Right cardiac atrium (tissue), 5 donors: ENCODE measurements at regions not wholly inside any gene's neighbourhood (a gene's known extent, or its start where the extent isn't known, plus 50 kb on each side); places are given as distances from the start of the nearest gene placed in this dataset.
A peak's percentile ranks its signal among the peaks of the same experiment; 100 is the strongest.
"Not testable (repeated sequence)": the region's sequence is repeated elsewhere in the genome, so short reads cannot be mapped to it uniquely, and the experiment has no call there.

Experiments
- ATAC-seq, 2 donors: fragments of 200-7000 bp; cut with Tn5 transposase; one replicate each; pipeline versions ENCODE4 v1.8.0 to v1.9.1; 2020; ENCODE audit warnings: moderate library complexity in 2 of 2, mild to moderate bottlenecking in 1 of 2
- DNase-seq, 3 donors: peaks; one replicate each; pipeline ENCODE4 v3.0.0-alpha.2; 2020
- H3K27ac ChIP-seq: one replicate; pipeline ENCODE4 v1.5.1; 2013; ENCODE audit warnings: mild to moderate bottlenecking, low read length, control low read depth, moderate library complexity
- H3K27me3 ChIP-seq: one replicate; pipeline ENCODE4 v1.6.1; 2013; ENCODE audit not compliant: control insufficient read depth, insufficient read depth
- H3K4me1 ChIP-seq: one replicate; pipeline ENCODE4 v1.6.1; 2013; ENCODE audit warnings: low read length; ENCODE audit not compliant: control insufficient read depth, insufficient read depth
- H3K4me3 ChIP-seq: one replicate; pipeline ENCODE4 v1.5.1; 2013; ENCODE audit warnings: low read length, control low read depth
- H3K9me3 ChIP-seq: one replicate; pipeline ENCODE4 v1.6.1; 2013; ENCODE audit warnings: low read length; ENCODE audit not compliant: control insufficient read depth
- WGBS: extraction: QIAGEN DNeasy Blood & Tissue Kit; methylation state at CpG from one replicate; pipeline ENCODE4 v1.1.7; 2013; 5-methylcytosine and 5-hydroxymethylcytosine counted together
- intact Hi-C, 4 donors: fragments of 100-400 bp; cut with DNase I; formaldehyde crosslinking; loops; one replicate each; pipeline versions ENCODE4 v1.11.0 to v1.14.0; 2022 to 2023
- donor health status: healthy with polysubstance abuse.
- donor health status: DM: no; HTN: yes; CAD: no.
- donor health status: DM: no; HTN: no; CAD: no.
- donor health status: DM: no; HTN: yes; CAD: no; lungs with severe emphysema.
- donor health status: DM: yes; HTN: yes; CAD: no.

- Histone ChIP-seq H3K27me3 (no peaks in the 10 kb centered on the region), H3K4me1 (no peaks in the 10 kb centered on the region), H3K9me3 (no peaks in the 10 kb centered on the region), H3K27ac (no peak overlapping the region), H3K4me3 (no peak overlapping the region)
- DNase-seq (no peak), ATAC-seq (no peak)
- intact Hi-C loops = no loop called here
- WGBS = 63% methylated on average over 7 of the region's 7 CpGs
Measured at GRCh38 chr11:45382133-45382878, 96.2 kb upstream of the SYT13 start.

DNA sequence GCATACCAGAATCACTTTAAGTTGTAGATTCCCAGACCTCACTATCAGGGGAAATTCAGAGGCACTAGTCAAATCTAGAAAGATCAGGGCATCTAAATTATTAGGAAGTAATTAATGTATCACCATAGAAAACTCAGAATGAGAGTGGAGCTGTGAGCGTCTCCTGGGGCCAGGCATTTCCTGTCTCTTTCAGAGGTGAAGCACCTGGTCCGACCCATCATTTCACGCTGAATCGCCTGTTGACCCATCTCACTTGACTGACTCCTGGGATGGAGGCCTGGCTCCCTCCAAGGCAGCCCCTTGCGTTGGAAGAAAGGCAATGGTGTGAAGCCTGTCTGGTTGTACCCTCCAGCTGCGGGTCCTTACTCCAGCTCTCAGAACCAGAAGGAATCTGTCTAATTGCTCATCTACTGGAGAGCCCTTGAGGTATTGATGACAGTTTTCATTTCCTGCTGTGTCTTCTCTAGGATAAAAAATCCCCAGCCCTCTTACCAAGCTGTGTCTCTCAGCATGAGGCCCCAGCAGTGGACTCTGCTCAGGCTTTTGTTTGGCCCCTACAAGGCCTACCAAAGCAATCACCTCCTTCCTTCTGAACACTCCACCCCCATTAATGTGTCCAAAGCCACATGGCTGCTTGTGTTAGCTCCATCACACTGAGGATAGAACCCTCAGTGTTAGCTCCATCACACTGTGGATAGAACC is 93.2 kb upstream of the SYT13 start:
- intact Hi-C loops = loop anchor here in 2 of 4 donors (10.0 kb wide), 2 partner anchors 275 to 395 kb away; no protein-coding TSS in a partner anchor
- DNase-seq = no peak
- 93% methylated on average over 6 of the region's 6 CpGs for WGBS
- no peaks in the 10 kb centered on the region for H3K4me1 ChIP-seq
- H3K27ac ChIP-seq = no peak overlapping the region
- H3K9me3 ChIP-seq = no peaks in the 10 kb centered on the region
- no peak for ATAC-seq
- no peaks in the 10 kb centered on the region for H3K27me3 ChIP-seq
- no peak overlapping the region for H3K4me3 ChIP-seq

DNA sequence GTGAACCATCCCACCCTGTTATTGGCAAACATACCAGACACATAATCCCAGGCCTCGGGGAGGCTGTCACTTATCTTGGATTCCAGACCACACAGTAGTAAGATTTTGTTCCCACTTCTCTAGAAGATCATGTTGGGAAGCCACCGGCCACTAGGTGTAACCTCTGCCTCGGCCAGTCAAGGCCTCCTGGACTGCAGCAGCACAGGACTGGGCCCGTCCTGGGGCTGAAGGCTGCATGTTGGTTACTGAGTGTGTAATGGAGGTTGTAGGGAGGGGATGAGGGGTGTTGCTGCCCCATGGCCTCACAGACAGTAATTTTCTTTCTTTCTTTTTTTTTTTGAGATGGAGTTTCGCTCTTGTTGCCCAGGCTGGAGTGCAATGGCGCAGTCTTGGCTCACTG is 92.4 kb upstream of the SYT13 start:
- DNase-seq (no peak), ATAC-seq (no peak)
- H3K27ac ChIP-seq = no peak overlapping the region
- H3K9me3 ChIP-seq = no peaks in the 10 kb centered on the region
- 86% methylated on average over 6 of the region's 6 CpGs for WGBS
- intact Hi-C loops = loop anchor here in 2 of 4 donors (10.0 kb wide), 2 partner anchors 276 to 396 kb away; no protein-coding TSS in a partner anchor
- no peaks in the 10 kb centered on the region for H3K27me3 ChIP-seq
- H3K4me1 ChIP-seq = no peaks in the 10 kb centered on the region
- no peak overlapping the region for H3K4me3 ChIP-seq

GRCh38 chr11:45374653-45375059 is 88.5 kb upstream of the SYT13 start:
- Histone ChIP-seq H3K9me3 (no peaks in the 10 kb centered on the region), H3K27ac (no peak overlapping the region), H3K4me1 (no peaks in the 10 kb centered on the region), H3K27me3 (no peaks in the 10 kb centered on the region), H3K4me3 (no peak overlapping the region)
- intact Hi-C loops = loop anchor here in 3 of 4 donors (5.0 to 10.0 kb wide), 4 partner anchors 280 to 400 kb away; no protein-coding TSS in a partner anchor
- DNase-seq = no peak
- no peak for ATAC-seq
- 59% methylated on average over 5 of the region's 5 CpGs for whole genome bisulfite sequencing

DNA sequence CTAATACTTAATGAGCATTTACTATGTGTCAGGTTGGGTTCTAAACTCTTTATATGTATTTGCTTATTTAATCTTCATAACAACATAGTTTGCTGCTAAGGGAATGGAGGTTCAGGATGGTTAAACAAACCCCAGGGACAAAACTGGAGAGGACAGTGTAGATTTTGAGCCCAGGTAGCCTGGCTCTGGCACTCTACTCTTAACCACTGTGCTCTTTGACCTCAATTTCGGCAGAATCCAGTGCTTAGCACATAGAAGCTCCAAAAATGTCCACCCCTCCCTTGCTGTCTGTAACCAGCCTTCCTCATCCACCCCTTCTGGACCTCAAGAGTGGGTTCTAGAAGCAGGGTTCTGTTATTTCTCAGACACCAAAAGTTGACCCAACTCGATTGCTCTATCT is 88.0 kb upstream of the SYT13 start:
- H3K9me3 ChIP-seq = no peaks in the 10 kb centered on the region
- WGBS = 78% methylated on average over 2 of the region's 2 CpGs

DNA sequence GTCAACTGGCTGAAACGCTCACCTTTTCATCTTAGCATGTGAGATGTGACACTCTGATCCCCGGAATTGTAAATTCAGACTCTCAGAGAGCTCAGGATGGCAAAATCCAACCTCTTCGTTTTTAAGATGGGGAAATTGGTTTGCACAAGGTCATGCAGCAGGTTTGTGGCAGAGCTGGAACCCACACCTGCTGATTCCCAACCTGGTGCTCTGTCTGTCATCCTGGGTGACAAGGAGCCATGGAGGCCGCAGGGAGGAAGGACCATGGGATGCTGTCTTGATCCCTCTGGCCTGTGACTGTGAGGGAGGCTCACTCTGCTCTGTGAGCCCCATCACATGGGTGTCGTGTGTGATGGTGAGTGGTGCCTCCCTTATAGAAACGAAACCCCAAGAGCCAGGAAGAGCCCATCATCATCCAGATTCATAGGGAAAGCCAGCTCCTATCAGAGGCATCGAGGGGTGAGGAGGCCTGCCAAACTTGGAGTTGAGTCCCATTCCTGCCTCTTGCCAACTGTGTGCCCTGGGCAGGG is 87.4 kb upstream of the SYT13 start:
- DNase-seq (no peak), ATAC-seq (no peak)
- no peaks in the 10 kb centered on the region for H3K27me3 ChIP-seq
- no peaks in the 10 kb centered on the region for H3K4me1 ChIP-seq
- no peak overlapping the region for H3K27ac ChIP-seq
- WGBS = 87% methylated on average over 7 of the region's 7 CpGs
- intact Hi-C loops = loop anchor here in 3 of 4 donors (5.0 to 10.0 kb wide), 4 partner anchors 281 to 401 kb away; no protein-coding TSS in a partner anchor
- no peak overlapping the region for H3K4me3 ChIP-seq
- H3K9me3 ChIP-seq = no peaks in the 10 kb centered on the region

More for the DNA sequence above, 88.0 kb upstream of the SYT13 start:
- Histone ChIP-seq H3K27me3 (no peaks in the 10 kb centered on the region), H3K4me3 (no peak overlapping the region), H3K4me1 (no peaks in the 10 kb centered on the region), H3K27ac (no peak overlapping the region)
- DNase-seq = no peak
- no peak for ATAC-seq
- intact Hi-C loops = loop anchor here in 3 of 4 donors (5.0 to 10.0 kb wide), 4 partner anchors 281 to 401 kb away; no protein-coding TSS in a partner anchor

DNA sequence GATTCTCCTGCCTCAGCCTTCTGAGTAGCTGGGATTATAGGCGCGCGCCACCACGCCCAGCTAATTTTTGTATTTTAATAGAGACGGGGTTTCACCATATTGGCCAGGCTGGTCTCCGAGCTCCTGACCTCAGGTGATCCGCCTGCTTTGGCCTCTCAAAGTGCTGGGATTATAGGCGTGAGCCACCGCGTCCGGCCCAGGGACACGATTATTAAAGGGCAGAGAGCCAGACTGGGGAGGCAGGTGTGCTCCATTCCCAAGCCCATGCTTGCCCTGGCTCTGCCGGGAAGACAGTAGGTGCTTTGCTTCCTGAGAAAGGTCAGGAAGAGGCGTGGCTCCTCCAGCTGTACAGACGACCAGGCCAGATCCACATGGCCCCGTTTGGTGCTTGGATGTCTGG is 86.3 kb upstream of the SYT13 start:
- intact Hi-C loops = loop anchor here in 3 of 4 donors (5.0 to 10.0 kb wide), 4 partner anchors 282 to 402 kb away; no protein-coding TSS in a partner anchor
- 82% methylated on average over 16 of the region's 16 CpGs for WGBS
- H3K4me1 ChIP-seq, H3K27ac ChIP-seq, H3K4me3 ChIP-seq, H3K27me3 ChIP-seq, H3K9me3 ChIP-seq, ATAC-seq, DNase-seq: not testable (repeated sequence)

GRCh38 chr11:45371251-45372115 is 85.3 kb upstream of the SYT13 start:
- H3K4me3 ChIP-seq = no peak overlapping the region
- ATAC-seq (peak; percentile 46 to 53), DNase-seq (peak; percentile 50 to 83 (median 79))
- no peaks in the 10 kb centered on the region for H3K9me3 ChIP-seq
- no peaks in the 10 kb centered on the region for H3K4me1 ChIP-seq
- H3K27ac ChIP-seq = no peak overlapping the region
- intact Hi-C loops = loop anchor here in 3 of 4 donors (2.0 to 10.0 kb wide), 5 partner anchors 283 to 403 kb away; no protein-coding TSS in a partner anchor
- no peaks in the 10 kb centered on the region for H3K27me3 ChIP-seq
- WGBS = 29% methylated on average over 31 of the region's 31 CpGs

- no peak for DNase-seq
- no peak overlapping the region for H3K4me3 ChIP-seq
- no peaks in the 10 kb centered on the region for H3K27me3 ChIP-seq
- 66% methylated on average over 8 of the region's 8 CpGs for WGBS
- ATAC-seq = no peak
- H3K9me3 ChIP-seq = no peaks in the 10 kb centered on the region
- intact Hi-C loops = no loop called here
- H3K4me1 ChIP-seq = no peaks in the 10 kb centered on the region
- H3K27ac ChIP-seq = no peak overlapping the region
Measured at GRCh38 chr11:45369313-45369712, 83.2 kb upstream of the SYT13 start.

DNA sequence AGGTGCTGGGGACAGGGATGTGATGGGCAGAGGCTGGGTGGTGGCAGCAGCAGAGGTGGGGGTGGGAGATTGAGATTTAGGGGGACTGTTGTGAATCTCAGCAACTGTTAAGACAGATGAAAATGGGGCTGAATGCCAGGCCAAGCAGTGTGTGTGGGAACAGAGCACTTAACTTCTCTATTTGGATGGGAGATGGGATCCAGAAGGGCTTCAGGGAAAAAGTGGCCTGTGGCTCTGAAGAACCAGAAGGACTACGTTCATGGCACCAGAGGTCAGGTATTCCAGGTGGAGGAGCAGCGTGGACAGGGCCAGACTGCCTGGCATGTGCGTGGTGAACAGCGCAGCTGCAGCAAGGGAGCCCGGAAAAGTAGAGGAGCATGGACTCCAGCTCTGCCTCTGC is 82.6 kb upstream of the SYT13 start:
- DNase-seq = no peak
- Histone ChIP-seq H3K27me3 (no peaks in the 10 kb centered on the region), H3K27ac (no peak overlapping the region), H3K4me1 (no peaks in the 10 kb centered on the region), H3K9me3 (no peaks in the 10 kb centered on the region), H3K4me3 (no peak overlapping the region)
- ATAC-seq = no peak
- intact Hi-C loops = no loop called here
- WGBS = 94% methylated on average over 5 of the region's 5 CpGs
